MM.1S (cell line): ENCODE measurements at regions not wholly inside any gene's neighbourhood (a gene's known extent, or its start where the extent isn't known, plus 50 kb on each side); places are given as distances from the start of the nearest gene placed in this dataset.

Source experiments
- DNase-seq: peaks from one replicate; pipeline ENCODE4 v3.0.0-alpha.2; 2015
- H2AFZ ChIP-seq: fragments of 300-600 bp; sonication (generic); 2 replicates; pipeline ENCODE4 v1.6.0; 2016; ENCODE audit warnings: antibody characterized with exemption, low read length
- H3F3A ChIP-seq: fragments of 300-600 bp; sonication (generic); 2 replicates; pipeline ENCODE4 v1.6.1; 2016; ENCODE audit warnings: mild to moderate bottlenecking, antibody characterized with exemption, low read length, moderate library complexity, mixed read lengths; ENCODE audit not compliant: insufficient read depth
- H3K27ac ChIP-seq: fragments of 300-600 bp; sonication (generic); 2 replicates; pipeline ENCODE4 v1.5.1; 2016; ENCODE audit warnings: mild to moderate bottlenecking, low read length
- H3K27me3 ChIP-seq: fragments of 300-600 bp; sonication (generic); replicated peaks from 2 replicates; pipeline ENCODE4 v1.6.0; 2016; ENCODE audit warnings: low read length; ENCODE audit not compliant: insufficient read depth
- H3K36me3 ChIP-seq: fragments of 300-600 bp; sonication (generic); replicated peaks from 2 replicates; pipeline ENCODE4 v1.6.1; 2016; ENCODE audit warnings: mild to moderate bottlenecking, low read length, mixed read lengths; ENCODE audit not compliant: insufficient read depth
- H3K4me1 ChIP-seq: fragments of 300-600 bp; sonication (generic); 2 replicates; pipeline ENCODE4 v1.6.1; 2016; ENCODE audit warnings: low read length, mixed read lengths
- H3K4me2 ChIP-seq: fragments of 300-600 bp; sonication (generic); 2 replicates; pipeline ENCODE4 v1.6.0; 2016; ENCODE audit warnings: low read depth, low read length
- H3K4me3 ChIP-seq: fragments of 300-600 bp; sonication (generic); 2 replicates; pipeline ENCODE4 v1.5.1; 2016; ENCODE audit warnings: low read length, mixed read lengths
- H3K79me2 ChIP-seq: fragments of 300-600 bp; sonication (generic); 2 replicates; pipeline ENCODE4 v1.6.1; 2016; ENCODE audit warnings: mixed run types, low read length, mixed read lengths
- H3K9ac ChIP-seq: fragments of 300-600 bp; sonication (generic); 2 replicates; pipeline ENCODE4 v1.6.1; 2016; ENCODE audit warnings: low read length, mixed read lengths
- H3K9me2 ChIP-seq: fragments of 300-600 bp; sonication (generic); replicated peaks from 2 replicates; pipeline ENCODE4 v1.6.1; 2016; ENCODE audit warnings: mild to moderate bottlenecking, low read length, mixed read lengths; ENCODE audit not compliant: insufficient read depth
- H3K9me3 ChIP-seq: fragments of 300-600 bp; sonication (generic); replicated peaks from 2 replicates; pipeline ENCODE4 v1.6.1; 2016; ENCODE audit warnings: mild to moderate bottlenecking, low read length, mixed read lengths; ENCODE audit not compliant: insufficient read depth
- H4K20me1 ChIP-seq: fragments of 300-600 bp; sonication (generic); 2 replicates; pipeline ENCODE4 v1.6.1; 2016; ENCODE audit warnings: mild to moderate bottlenecking, low read length, moderate library complexity, mixed read lengths; ENCODE audit not compliant: insufficient read depth
- EZH2 ChIP-seq: fragments of 300-600 bp; sonication (generic); optimal IDR thresholded peaks from 2 replicates; pipeline ENCODE3; 2017; ENCODE audit warnings: low read depth, mild to moderate bottlenecking, antibody characterized with exemption, low read length, mixed read lengths
- EZH2phosphoT487 ChIP-seq: fragments of 300-600 bp; sonication (generic); IDR thresholded peaks from 2 replicates; pipeline ENCODE4 v1.6.1; 2018; ENCODE audit warnings: antibody characterized with exemption, low read length
- TF ChIP-seq, protein P1 (sequence below): fragments of 300-600 bp; sonication (generic); IDR thresholded peaks from 2 replicates; pipeline ENCODE4 v1.5.1; 2016; ENCODE audit warnings: antibody characterized with exemption, low read length, mixed read lengths

DNA sequence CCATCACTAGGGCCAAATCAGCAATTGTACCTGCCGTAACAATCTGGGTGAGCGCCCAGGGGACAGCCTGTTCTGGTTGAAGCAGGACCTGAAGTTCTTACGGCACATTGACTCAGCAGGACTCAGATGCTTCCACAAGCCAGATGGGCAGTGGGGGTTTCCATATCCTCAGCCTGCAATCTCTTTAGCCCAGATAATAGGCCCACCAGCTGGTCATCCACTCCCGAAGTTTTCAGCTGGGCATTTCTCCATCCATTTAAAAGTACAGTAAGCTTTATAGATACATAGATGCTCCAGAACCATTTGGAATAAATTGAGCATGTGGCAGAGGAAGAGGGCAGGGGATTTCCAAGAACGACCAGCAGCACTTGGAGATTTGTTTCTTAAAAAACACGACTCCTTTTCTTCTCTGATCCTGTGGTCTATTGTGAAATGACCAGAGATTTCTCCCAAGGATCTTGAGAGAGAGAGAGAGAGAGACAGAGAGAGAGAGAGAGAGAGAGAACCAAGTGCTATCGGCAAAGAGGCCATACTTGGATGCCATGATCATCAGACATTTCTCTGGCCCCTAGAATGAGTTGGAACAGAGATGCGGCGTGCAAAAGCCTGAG is 74.8 kb upstream of the PLXNC1 start:
- Histone ChIP-seq H3K27me3 (no peaks in the 10 kb centered on the region), H3K4me2 (no peak overlapping the region), H3K9me2 (no peaks in the 10 kb centered on the region), H2AFZ (no peak overlapping the region), H4K20me1 (no peaks in the 10 kb centered on the region), H3K27ac (no peak overlapping the region), H3K4me1 (no peaks in the 10 kb centered on the region), H3F3A (no peaks in the 10 kb centered on the region), H3K4me3 (no peak overlapping the region), H3K9ac (no peak overlapping the region), H3K36me3 (no peaks in the 10 kb centered on the region), H3K79me2 (no peaks in the 10 kb centered on the region), H3K9me3 (no peaks in the 10 kb centered on the region)
- DNase-seq = no peak
- TF ChIP-seq EZH2phosphoT487 (no peak), EZH2 (no peak)
- TF ChIP-seq, protein P1, sequence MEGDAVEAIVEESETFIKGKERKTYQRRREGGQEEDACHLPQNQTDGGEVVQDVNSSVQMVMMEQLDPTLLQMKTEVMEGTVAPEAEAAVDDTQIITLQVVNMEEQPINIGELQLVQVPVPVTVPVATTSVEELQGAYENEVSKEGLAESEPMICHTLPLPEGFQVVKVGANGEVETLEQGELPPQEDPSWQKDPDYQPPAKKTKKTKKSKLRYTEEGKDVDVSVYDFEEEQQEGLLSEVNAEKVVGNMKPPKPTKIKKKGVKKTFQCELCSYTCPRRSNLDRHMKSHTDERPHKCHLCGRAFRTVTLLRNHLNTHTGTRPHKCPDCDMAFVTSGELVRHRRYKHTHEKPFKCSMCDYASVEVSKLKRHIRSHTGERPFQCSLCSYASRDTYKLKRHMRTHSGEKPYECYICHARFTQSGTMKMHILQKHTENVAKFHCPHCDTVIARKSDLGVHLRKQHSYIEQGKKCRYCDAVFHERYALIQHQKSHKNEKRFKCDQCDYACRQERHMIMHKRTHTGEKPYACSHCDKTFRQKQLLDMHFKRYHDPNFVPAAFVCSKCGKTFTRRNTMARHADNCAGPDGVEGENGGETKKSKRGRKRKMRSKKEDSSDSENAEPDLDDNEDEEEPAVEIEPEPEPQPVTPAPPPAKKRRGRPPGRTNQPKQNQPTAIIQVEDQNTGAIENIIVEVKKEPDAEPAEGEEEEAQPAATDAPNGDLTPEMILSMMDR = no peak

DNA sequence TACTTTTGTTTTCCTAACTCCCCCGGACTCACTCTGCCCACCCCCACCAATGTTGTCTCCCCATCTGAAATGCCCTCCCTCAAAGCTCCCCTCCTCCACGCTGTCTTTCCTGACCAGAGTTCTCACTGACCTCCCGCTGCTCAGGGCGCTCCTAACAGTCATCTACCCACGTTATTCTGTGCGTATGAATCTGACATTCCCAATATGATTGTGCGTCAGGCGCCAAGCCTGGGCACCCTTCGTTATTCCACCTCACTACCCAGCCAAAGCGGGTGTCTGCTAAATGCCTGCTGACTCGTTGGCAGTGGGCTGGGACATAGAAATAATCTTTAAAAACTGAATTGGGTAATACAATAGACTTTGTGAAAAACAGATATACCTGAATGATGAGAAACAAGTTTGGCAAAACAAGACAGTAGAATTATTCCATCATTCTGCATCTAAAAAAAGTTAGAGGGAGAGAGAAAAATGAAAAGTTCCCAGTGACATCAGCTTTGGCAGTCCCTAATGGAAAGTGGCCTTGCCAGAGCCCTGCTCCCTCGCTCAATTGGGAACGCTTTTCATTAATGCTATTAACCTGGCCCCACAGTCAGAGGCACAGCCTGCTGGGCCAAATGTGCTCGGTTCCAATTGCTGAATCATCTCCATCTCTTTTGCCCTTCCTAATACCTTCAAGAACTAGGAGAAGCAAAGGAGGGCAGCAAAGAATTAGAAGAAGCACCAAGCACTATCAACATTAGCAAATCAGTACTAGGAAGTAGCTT is 74.0 kb upstream of the PLXNC1 start:
- no peak overlapping the region for H3K9ac ChIP-seq
- no peaks in the 10 kb centered on the region for H3K9me2 ChIP-seq
- H3K4me2 ChIP-seq = no peak overlapping the region
- no peaks in the 10 kb centered on the region for H3K36me3 ChIP-seq
- no peaks in the 10 kb centered on the region for H4K20me1 ChIP-seq
- H3K4me3 ChIP-seq = no peak overlapping the region
- DNase-seq = no peak
- no peaks in the 10 kb centered on the region for H3K79me2 ChIP-seq
- TF ChIP-seq, protein P1 = no peak
- TF ChIP-seq EZH2 (no peak), EZH2phosphoT487 (no peak)
- no peak overlapping the region for H3K27ac ChIP-seq
- H3F3A ChIP-seq = no peaks in the 10 kb centered on the region
- H3K27me3 ChIP-seq = no peaks in the 10 kb centered on the region
- H3K4me1 ChIP-seq = no peaks in the 10 kb centered on the region
- H2AFZ ChIP-seq = no peak overlapping the region
- H3K9me3 ChIP-seq = no peaks in the 10 kb centered on the region

DNA sequence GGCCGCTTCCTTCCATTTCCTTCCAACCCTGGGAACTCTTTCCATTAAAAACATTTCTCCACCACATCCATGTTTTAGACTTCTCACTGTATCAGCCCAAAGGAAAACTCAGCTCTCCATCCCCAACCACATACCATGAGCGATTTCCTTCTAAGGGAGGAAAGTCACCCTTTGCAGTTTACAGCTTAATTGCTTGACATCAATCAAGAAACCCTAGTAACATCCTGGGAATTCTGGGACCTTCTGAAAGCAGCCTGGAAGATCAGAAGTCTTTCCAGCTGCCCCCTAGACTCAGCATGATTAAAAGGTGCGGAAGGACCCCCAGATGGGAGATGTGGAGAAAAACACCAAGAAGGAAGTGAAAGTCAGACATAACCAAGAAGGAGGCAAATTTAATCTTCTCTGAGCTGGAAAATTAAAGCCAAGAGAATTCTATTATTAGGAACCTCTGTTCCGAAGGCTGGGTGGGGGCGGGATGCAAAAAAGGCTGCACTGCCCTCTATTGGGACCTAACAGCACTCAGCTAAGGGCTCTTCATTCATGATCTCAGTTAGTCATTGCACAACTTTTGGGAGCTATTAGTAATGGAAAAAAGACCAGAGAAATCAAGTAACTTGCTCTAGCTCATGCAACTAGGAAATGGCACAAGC is 73.3 kb upstream of the PLXNC1 start:
- no peak overlapping the region for H2AFZ ChIP-seq

More for the DNA sequence above, 73.3 kb upstream of the PLXNC1 start:
- H3K79me2 ChIP-seq = no peaks in the 10 kb centered on the region
- DNase-seq = no peak
- TF ChIP-seq, protein P1 = no peak
- TF ChIP-seq EZH2 (no peak), EZH2phosphoT487 (no peak)
- H3F3A ChIP-seq = no peaks in the 10 kb centered on the region
- H3K9ac ChIP-seq = no peak overlapping the region
- H3K9me2 ChIP-seq = no peaks in the 10 kb centered on the region
- no peak overlapping the region for H3K27ac ChIP-seq
- H3K4me1 ChIP-seq = no peaks in the 10 kb centered on the region
- H3K9me3 ChIP-seq = no peaks in the 10 kb centered on the region
- H3K36me3 ChIP-seq = no peaks in the 10 kb centered on the region
- H3K4me3 ChIP-seq = no peak overlapping the region
- no peaks in the 10 kb centered on the region for H3K27me3 ChIP-seq
- no peaks in the 10 kb centered on the region for H4K20me1 ChIP-seq
- no peak overlapping the region for H3K4me2 ChIP-seq
